CD8-positive, alpha-beta memory T cell (primary cell): ENCODE measurements at regions not wholly inside any gene's neighbourhood (a gene's known extent, or its start where the extent isn't known, plus 50 kb on each side); places are given as distances from the start of the nearest gene placed in this dataset.

Source experiments
- CTCF ChIA-PET: fragments of 350-600 bp; sonication (Branson Sonifier 250); formaldehyde crosslinking; loops from one replicate; lab custom pipeline; 2021; ENCODE audit warnings: antibody characterized with exemption; lab: Charles Lee
- POLR2A ChIA-PET: fragments of 350-600 bp; sonication (Branson Sonifier 250); formaldehyde crosslinking; loops from one replicate; lab custom pipeline; 2021; ENCODE audit warnings: antibody characterized with exemption; lab: Charles Lee
- DNase-seq, 5 donors: peaks; one replicate each; pipeline versions ENCODE4 v3.0.0 to v3.0.0-alpha.2; 2020 to 2022; ENCODE audit warnings: mixed read lengths in 1 of 5
- H3K27ac ChIP-seq: one replicate; pipeline ENCODE4 v1.7.0; 2013; ENCODE audit warnings: low read depth, mild to moderate bottlenecking, low read length, moderate library complexity
- H3K27me3 ChIP-seq: 2 replicates; pipeline ENCODE4 v1.7.0; 2013; ENCODE audit warnings: low read length, mild to moderate bottlenecking; ENCODE audit not compliant: insufficient read depth, poor library complexity, severe bottlenecking
- H3K36me3 ChIP-seq: 2 replicates; pipeline ENCODE4 v1.7.0; 2013; ENCODE audit warnings: mild to moderate bottlenecking, low read length, moderate library complexity; ENCODE audit not compliant: insufficient read depth
- H3K4me1 ChIP-seq: 2 replicates; pipeline ENCODE4 v1.7.0; 2013; ENCODE audit warnings: mild to moderate bottlenecking, low read length, moderate library complexity; ENCODE audit not compliant: insufficient read depth
- H3K4me3 ChIP-seq: 2 replicates; pipeline ENCODE4 v1.7.0; 2013; ENCODE audit warnings: mild to moderate bottlenecking, low read length
- H3K9me3 ChIP-seq: 2 replicates; pipeline ENCODE4 v1.7.0; 2013; ENCODE audit warnings: mild to moderate bottlenecking, low read length
- H3K27ac Mint-ChIP-seq, 8 donors: one replicate each; pipeline ENCODE4 v1.8.0; 2020 to 2021; ENCODE audit warnings: mixed read lengths in 8 of 8, mild to moderate bottlenecking in 6 of 8, inconsistent platforms in 3 of 8, moderate library complexity in 3 of 8
- H3K27me3 Mint-ChIP-seq, 2 donors: one replicate each; pipeline ENCODE4 v1.8.0; 2020 to 2021; ENCODE audit warnings: mixed read lengths in 2 of 2, mild to moderate bottlenecking in 1 of 2, moderate library complexity in 1 of 2
- H3K36me3 Mint-ChIP-seq, 3 donors: one replicate each; pipeline ENCODE4 v1.8.0; 2020 to 2021; ENCODE audit warnings: mixed read lengths in 3 of 3, inconsistent platforms in 1 of 3, mild to moderate bottlenecking in 1 of 3
- H3K4me1 Mint-ChIP-seq, 3 donors: one replicate each; pipeline ENCODE4 v1.8.0; 2020 to 2021; ENCODE audit warnings: mixed read lengths in 3 of 3, inconsistent platforms in 1 of 3, mild to moderate bottlenecking in 1 of 3
- H3K4me3 Mint-ChIP-seq, 7 donors: one replicate each; pipeline ENCODE4 v1.8.0; 2020 to 2021; ENCODE audit warnings: mixed read lengths in 7 of 7, mild to moderate bottlenecking in 6 of 7, moderate library complexity in 4 of 7, inconsistent platforms in 2 of 7
- H3K9me3 Mint-ChIP-seq, 5 donors: one replicate each; pipeline ENCODE4 v1.8.0; 2020 to 2022; ENCODE audit warnings: mixed read lengths in 5 of 5, mild to moderate bottlenecking in 3 of 5, moderate library complexity in 2 of 5, inconsistent platforms in 1 of 5

- POLR2A ChIA-PET, result no interaction called here
- H3K36me3 Mint-ChIP-seq, result no peaks in the 10 kb centered on the region
Measured at GRCh38 chr10:117936141-117936540, 110.6 kb downstream of the RAB11FIP2 start.

GRCh38 chr10:117936566-117936965 lies 110.2 kb downstream of the RAB11FIP2 start:
- no peaks in the 10 kb centered on the region for H3K27me3 ChIP-seq
- peaks cover 0 to 3% (median 0%) of the 10 kb centered on the region in 5 donors for H3K9me3 Mint-ChIP-seq

More at GRCh38 chr10:117936141-117936540, 110.6 kb downstream of the RAB11FIP2 start:
- H3K4me1 Mint-ChIP-seq, result no peaks in the 10 kb centered on the region
- Histone ChIP-seq H3K27ac (no peak overlapping the region), H3K9me3 (no peaks in the 10 kb centered on the region), H3K4me1 (no peaks in the 10 kb centered on the region), H3K4me3 (no peak overlapping the region), H3K27me3 (no peaks in the 10 kb centered on the region), H3K36me3 (no peaks in the 10 kb centered on the region)
- CTCF ChIA-PET, result no interaction called here
- no peak overlapping the region for H3K4me3 Mint-ChIP-seq
- H3K9me3 Mint-ChIP-seq, result peaks cover 0 to 3% (median 0%) of the 10 kb centered on the region in 5 donors
- peaks cover 2 to 11% of the 10 kb centered on the region in 2 donors for H3K27me3 Mint-ChIP-seq
- H3K27ac Mint-ChIP-seq, result no peak overlapping the region
- DNase-seq, result no peak

DNA sequence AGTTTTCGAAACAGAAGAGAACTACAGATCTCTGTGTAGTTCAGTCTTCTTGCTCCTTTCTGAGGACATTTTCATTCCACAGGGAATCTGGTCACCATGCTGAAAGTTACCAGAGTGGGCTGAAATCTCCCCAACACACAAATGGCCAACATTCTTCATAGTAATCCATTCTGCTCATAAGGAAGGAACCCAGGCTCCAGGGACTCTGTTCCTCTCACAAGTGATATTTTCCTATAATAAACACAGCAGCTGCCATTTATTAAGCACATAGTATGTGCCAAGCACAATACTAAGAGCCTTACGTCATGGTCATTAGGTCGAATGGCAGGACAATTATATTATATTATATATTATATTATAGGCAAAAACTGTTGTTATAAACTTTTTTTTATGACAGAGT lies 109.8 kb downstream of the RAB11FIP2 start:
- Mint-ChIP-seq H3K4me1 (no peaks in the 10 kb centered on the region), H3K4me3 (no peak overlapping the region), H3K27ac (no peak overlapping the region), H3K36me3 (no peaks in the 10 kb centered on the region), H3K9me3 (peaks cover 0 to 3% (median 0%) of the 10 kb centered on the region in 5 donors), H3K27me3 (peaks cover 2 to 11% of the 10 kb centered on the region in 2 donors)
- DNase-seq, result no peak
- no peak overlapping the region for H3K27ac ChIP-seq
- H3K4me1 ChIP-seq, result no peaks in the 10 kb centered on the region
- H3K27me3 ChIP-seq, result no peaks in the 10 kb centered on the region
- H3K36me3 ChIP-seq, result no peaks in the 10 kb centered on the region
- no peaks in the 10 kb centered on the region for H3K9me3 ChIP-seq
- CTCF ChIA-PET, result no interaction called here
- POLR2A ChIA-PET, result no interaction called here
- no peak overlapping the region for H3K4me3 ChIP-seq

More at GRCh38 chr10:117936566-117936965, 110.2 kb downstream of the RAB11FIP2 start:
- Histone ChIP-seq H3K4me1 (no peaks in the 10 kb centered on the region), H3K36me3 (no peaks in the 10 kb centered on the region), H3K4me3 (no peak overlapping the region), H3K27ac (no peak overlapping the region), H3K9me3 (no peaks in the 10 kb centered on the region)
- no peak overlapping the region for H3K4me3 Mint-ChIP-seq
- DNase-seq, result no peak
- peaks cover 2 to 11% of the 10 kb centered on the region in 2 donors for H3K27me3 Mint-ChIP-seq
- ChIA-PET POLR2A (no interaction called here), CTCF (no interaction called here)
- no peaks in the 10 kb centered on the region for H3K36me3 Mint-ChIP-seq
- no peak overlapping the region for H3K27ac Mint-ChIP-seq
- no peaks in the 10 kb centered on the region for H3K4me1 Mint-ChIP-seq

- Mint-ChIP-seq H3K9me3 (peaks cover 0 to 1% (median 0%) of the 10 kb centered on the region in 5 donors), H3K4me3 (no peak overlapping the region), H3K4me1 (no peaks in the 10 kb centered on the region), H3K36me3 (no peaks in the 10 kb centered on the region), H3K27me3 (peaks cover 5 to 11% of the 10 kb centered on the region in 2 donors), H3K27ac (no peak overlapping the region)
- POLR2A ChIA-PET, result no interaction called here
- Histone ChIP-seq H3K4me3 (no peak overlapping the region), H3K9me3 (no peaks in the 10 kb centered on the region), H3K36me3 (no peaks in the 10 kb centered on the region), H3K27me3 (no peaks in the 10 kb centered on the region), H3K27ac (no peak overlapping the region), H3K4me1 (no peaks in the 10 kb centered on the region)
- CTCF ChIA-PET, result no interaction called here
- no peak for DNase-seq
Measured at GRCh38 chr10:117938104-117938503, 108.6 kb downstream of the RAB11FIP2 start.

- Histone ChIP-seq H3K4me1 (no peaks in the 10 kb centered on the region), H3K4me3 (no peak overlapping the region), H3K27ac (no peak overlapping the region), H3K36me3 (no peaks in the 10 kb centered on the region), H3K27me3 (no peaks in the 10 kb centered on the region), H3K9me3 (no peaks in the 10 kb centered on the region)
- H3K4me3 Mint-ChIP-seq, result no peak overlapping the region
- no peaks in the 10 kb centered on the region for H3K36me3 Mint-ChIP-seq
- no peaks in the 10 kb centered on the region for H3K4me1 Mint-ChIP-seq
- H3K27me3 Mint-ChIP-seq, result peaks cover 4 to 5% of the 10 kb centered on the region in 2 donors
- no peaks in the 10 kb centered on the region for H3K9me3 Mint-ChIP-seq
- ChIA-PET POLR2A (no interaction called here), CTCF (no interaction called here)
- DNase-seq, result no peak
- no peak overlapping the region for H3K27ac Mint-ChIP-seq
Measured at GRCh38 chr10:117942226-117942625, 104.5 kb downstream of the RAB11FIP2 start.

GRCh38 chr10:117944676-117945447 lies 101.9 kb downstream of the RAB11FIP2 start:
- Histone ChIP-seq H3K36me3 (no peaks in the 10 kb centered on the region), H3K4me3 (no peak overlapping the region), H3K4me1 (no peaks in the 10 kb centered on the region), H3K9me3 (no peaks in the 10 kb centered on the region), H3K27ac (no peak overlapping the region), H3K27me3 (no peaks in the 10 kb centered on the region)
- CTCF ChIA-PET, result no interaction called here
- DNase-seq, result no peak
- POLR2A ChIA-PET, result no interaction called here
- H3K27ac Mint-ChIP-seq, result no peak overlapping the region
- no peaks in the 10 kb centered on the region for H3K9me3 Mint-ChIP-seq
- H3K4me3 Mint-ChIP-seq, result no peak overlapping the region
- H3K27me3 Mint-ChIP-seq, result peaks cover 0 to 3% of the 10 kb centered on the region in 2 donors
- H3K4me1 Mint-ChIP-seq, result no peaks in the 10 kb centered on the region
- H3K36me3 Mint-ChIP-seq, result no peaks in the 10 kb centered on the region

DNA sequence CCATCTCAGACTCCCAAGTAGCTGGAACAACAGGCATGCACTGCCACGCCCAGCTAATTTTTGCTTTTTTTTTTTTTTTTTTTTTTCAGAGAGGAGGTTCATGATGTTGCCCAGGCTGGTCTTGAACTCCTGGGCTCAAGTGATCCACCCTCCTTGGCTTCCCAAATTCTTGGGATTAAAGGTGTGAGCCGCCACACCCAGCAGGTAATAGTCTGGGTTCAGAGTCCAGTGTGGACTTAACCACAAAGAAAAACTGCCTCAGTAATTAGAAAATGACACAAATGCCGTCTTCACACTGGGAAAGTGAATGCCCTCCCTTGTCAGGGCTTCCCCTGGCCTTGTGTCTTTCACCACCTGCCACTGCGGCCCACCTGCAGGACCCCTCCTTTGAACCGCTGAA lies 101.1 kb downstream of the RAB11FIP2 start:
- no peaks in the 10 kb centered on the region for H3K9me3 Mint-ChIP-seq
- Histone ChIP-seq H3K27ac (no peak overlapping the region), H3K9me3 (no peaks in the 10 kb centered on the region), H3K4me3 (no peak overlapping the region), H3K36me3 (no peaks in the 10 kb centered on the region), H3K4me1 (no peaks in the 10 kb centered on the region), H3K27me3 (no peaks in the 10 kb centered on the region)
- H3K4me1 Mint-ChIP-seq, result no peaks in the 10 kb centered on the region
- H3K36me3 Mint-ChIP-seq, result no peaks in the 10 kb centered on the region
- no peak overlapping the region for H3K4me3 Mint-ChIP-seq
- peaks cover under 1 to 8% of the 10 kb centered on the region in 2 donors for H3K27me3 Mint-ChIP-seq
- H3K27ac Mint-ChIP-seq, result no peak overlapping the region
- CTCF ChIA-PET, result no interaction called here
- DNase-seq, result no peak
- POLR2A ChIA-PET, result no interaction called here

DNA sequence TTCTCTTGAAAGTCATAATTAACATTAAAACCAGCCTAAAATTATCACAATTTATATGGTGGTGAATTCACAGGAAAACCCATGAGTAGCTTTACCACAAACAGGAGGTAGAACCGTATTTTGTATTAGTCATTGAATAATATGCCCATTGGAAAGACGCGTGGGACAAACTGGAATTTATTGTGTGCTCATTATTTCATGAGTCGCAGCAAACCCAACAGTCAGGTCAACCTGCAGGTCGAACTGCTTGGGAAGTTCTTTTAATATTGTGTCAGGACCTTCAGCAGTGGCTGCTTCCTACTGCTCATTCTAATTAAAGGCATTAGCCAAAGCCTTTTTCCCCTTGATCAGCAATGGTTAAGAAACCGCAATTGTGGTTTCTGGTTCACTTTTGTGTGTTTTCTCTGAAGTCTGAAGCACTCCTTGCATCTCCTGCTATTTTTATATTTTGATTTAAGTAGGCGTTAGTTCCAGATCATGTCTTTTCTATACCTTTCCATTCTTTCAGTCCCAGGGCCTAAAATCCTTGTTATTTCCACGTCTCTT lies 100.1 kb downstream of the RAB11FIP2 start:
- Histone ChIP-seq H3K4me1 (no peaks in the 10 kb centered on the region), H3K27me3 (no peaks in the 10 kb centered on the region), H3K4me3 (no peak overlapping the region), H3K36me3 (no peaks in the 10 kb centered on the region), H3K27ac (no peak overlapping the region), H3K9me3 (no peaks in the 10 kb centered on the region)
- Mint-ChIP-seq H3K9me3 (peaks cover 0 to 2% (median 0%) of the 10 kb centered on the region in 5 donors), H3K27ac (no peak overlapping the region), H3K27me3 (peaks cover 4 to 8% of the 10 kb centered on the region in 2 donors), H3K36me3 (no peaks in the 10 kb centered on the region), H3K4me3 (no peak overlapping the region), H3K4me1 (no peaks in the 10 kb centered on the region)
- ChIA-PET CTCF (no interaction called here), POLR2A (no interaction called here)
- no peak for DNase-seq
